Epithelial cell of proximal tubule (primary cell): ENCODE measurements at regions not wholly inside any gene's neighbourhood (a gene's known extent, or its start where the extent isn't known, plus 50 kb on each side); places are given as distances from the start of the nearest gene placed in this dataset.

ENCODE experiments used
- DNase-seq: peaks from one replicate; pipeline ENCODE4 v3.0.0-alpha.2; 2011; ENCODE audit warnings: low read depth
- H3K4me3 ChIP-seq: 2 replicates; pipeline ENCODE4 v1.5.1; 2011; ENCODE audit warnings: low read depth, mild to moderate bottlenecking, low read length
- TF ChIP-seq, protein P1 (sequence below): conservative IDR thresholded peaks from 2 replicates; pipeline ENCODE4 v1.5.1; 2012; ENCODE audit warnings: low read depth, mild to moderate bottlenecking, low read length

GRCh38 chr18:41659438-41660130 lies 295.4 kb upstream of the PIK3C3 start:
- no peak for DNase-seq
- TF ChIP-seq, protein P1, sequence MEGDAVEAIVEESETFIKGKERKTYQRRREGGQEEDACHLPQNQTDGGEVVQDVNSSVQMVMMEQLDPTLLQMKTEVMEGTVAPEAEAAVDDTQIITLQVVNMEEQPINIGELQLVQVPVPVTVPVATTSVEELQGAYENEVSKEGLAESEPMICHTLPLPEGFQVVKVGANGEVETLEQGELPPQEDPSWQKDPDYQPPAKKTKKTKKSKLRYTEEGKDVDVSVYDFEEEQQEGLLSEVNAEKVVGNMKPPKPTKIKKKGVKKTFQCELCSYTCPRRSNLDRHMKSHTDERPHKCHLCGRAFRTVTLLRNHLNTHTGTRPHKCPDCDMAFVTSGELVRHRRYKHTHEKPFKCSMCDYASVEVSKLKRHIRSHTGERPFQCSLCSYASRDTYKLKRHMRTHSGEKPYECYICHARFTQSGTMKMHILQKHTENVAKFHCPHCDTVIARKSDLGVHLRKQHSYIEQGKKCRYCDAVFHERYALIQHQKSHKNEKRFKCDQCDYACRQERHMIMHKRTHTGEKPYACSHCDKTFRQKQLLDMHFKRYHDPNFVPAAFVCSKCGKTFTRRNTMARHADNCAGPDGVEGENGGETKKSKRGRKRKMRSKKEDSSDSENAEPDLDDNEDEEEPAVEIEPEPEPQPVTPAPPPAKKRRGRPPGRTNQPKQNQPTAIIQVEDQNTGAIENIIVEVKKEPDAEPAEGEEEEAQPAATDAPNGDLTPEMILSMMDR, result no peak
- no peak overlapping the region for H3K4me3 ChIP-seq

GRCh38 chr18:41657189-41657588 lies 297.8 kb upstream of the PIK3C3 start:
- H3K4me3 ChIP-seq, result no peak overlapping the region
- DNase-seq, result no peak
- TF ChIP-seq, protein P1, result no peak

DNA sequence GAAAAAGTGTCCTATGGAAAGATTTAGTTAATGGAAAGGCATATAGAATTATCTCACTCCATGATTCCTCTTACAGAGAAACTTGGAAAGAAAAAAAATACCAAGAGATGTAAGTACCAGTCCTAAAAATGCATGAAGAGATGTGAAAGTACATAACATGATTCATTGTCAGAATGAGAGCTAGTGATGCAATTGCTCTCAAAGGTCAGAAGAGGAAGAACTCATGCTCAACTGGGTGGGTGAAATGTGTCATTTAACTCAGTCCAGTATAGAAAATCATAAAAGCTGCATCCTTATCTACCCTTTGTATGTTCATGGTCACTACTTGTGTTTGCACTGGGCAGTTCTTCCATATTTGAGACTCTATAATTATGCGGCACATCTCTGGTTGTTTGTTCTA lies 300.0 kb upstream of the PIK3C3 start:
- no peak overlapping the region for H3K4me3 ChIP-seq
- TF ChIP-seq, protein P1, result no peak
- no peak for DNase-seq

GRCh38 chr18:41647914-41648313 lies 307.1 kb upstream of the PIK3C3 start:
- no peak overlapping the region for H3K4me3 ChIP-seq
- TF ChIP-seq, protein P1, result no peak
- DNase-seq, result no peak

DNA sequence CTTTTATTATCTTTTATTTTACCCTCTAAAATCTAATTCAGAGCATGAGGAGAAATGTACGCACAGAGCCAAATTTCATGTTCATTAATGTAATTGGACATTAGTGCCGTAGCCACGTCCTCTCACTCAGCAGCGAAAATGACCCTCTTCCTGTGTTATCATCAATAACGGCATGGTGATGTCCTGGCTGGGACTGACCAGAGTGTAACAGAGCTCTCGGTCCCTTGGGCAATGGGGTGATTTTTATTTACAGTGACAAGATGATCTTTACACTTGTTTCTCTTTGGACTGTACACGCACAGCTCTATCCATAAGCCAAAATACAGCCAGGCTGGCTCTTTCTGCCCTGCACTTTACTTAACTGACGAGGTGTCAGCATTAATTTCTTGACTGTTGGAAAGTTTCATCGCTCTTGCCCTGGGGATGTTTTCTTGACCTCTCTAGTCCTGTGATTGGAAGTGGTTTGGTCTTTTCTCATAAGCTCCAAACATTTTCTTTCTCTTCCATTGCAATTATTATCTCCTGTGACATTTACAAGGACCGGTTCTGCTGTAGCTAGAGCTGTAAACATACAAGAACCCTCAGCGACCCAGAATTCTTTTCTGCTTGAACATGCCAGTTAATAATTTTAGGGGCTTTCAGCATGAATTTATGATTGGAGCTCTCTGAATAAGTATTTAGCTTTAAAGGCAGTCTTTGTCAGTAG lies 308.0 kb upstream of the PIK3C3 start:
- H3K4me3 ChIP-seq, result no peak overlapping the region
- no peak for DNase-seq
- TF ChIP-seq, protein P1, result no peak

GRCh38 chr18:41645589-41646360 lies 309.3 kb upstream of the PIK3C3 start:
- H3K4me3 ChIP-seq, result no peak overlapping the region
- TF ChIP-seq, protein P1, result no peak
- no peak for DNase-seq
